ENCODE measurements at regions not wholly inside any gene's neighbourhood (a gene's known extent, or its start where the extent isn't known, plus 50 kb on each side); places are given as distances from the start of the nearest gene placed in this dataset.
"Not testable (repeated sequence)": the region's sequence is repeated elsewhere in the genome, so short reads cannot be mapped to it uniquely, and the experiment has no call there.

GRCh38 chr11:24181395-24182047 is 315.3 kb upstream of the LUZP2 start:
- no peak for DNase-seq (ENCODE audit: low read depth)

DNA sequence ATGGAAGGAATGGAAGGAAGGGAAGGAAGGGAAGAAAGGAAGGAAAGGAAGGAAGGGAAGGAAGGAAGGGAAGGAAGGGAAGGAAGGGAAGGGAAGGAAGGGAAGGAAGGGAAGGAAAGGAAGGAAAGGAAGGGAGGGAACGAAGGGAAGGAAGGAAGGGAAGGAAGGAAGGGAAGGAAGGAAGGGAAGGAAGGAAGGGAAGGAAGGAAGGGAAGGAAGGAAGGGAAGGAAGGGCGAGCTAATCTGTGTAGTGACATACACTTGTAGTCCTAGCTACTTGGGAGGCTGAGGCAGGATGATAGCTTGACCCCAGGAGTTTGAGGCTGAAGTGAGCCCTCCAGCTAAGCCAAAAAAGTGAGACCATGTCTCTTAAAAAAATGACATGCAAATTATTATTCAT is 311.3 kb upstream of the LUZP2 start:
- not testable (repeated sequence) for DNase-seq (ENCODE audit: low read depth)

- no peak for DNase-seq (ENCODE audit: low read depth)
These were observed 300.1 kb upstream of the LUZP2 start for GRCh38 chr11:24196733-24197132.

GRCh38 chr11:24198481-24198880 is 298.4 kb upstream of the LUZP2 start:
- no peak for DNase-seq (ENCODE audit: low read depth)

DNA sequence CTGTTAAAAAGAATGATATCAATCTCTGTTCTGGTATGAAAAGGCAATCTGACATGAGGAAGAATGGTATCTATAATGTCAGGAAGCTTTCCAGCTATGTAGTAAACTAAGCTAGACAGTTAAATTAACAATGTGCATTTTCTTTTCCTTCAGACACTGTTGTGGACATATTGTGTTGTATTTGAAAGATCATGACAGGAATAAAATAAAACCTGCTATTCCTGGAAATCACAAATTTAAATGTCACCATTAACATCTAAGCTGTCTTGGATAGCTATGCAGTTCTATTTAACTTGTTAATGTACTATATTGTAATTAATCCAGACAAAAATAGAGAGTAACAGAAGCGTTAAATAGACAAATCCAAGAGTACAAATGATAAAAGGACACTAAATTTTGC is 297.4 kb upstream of the LUZP2 start:
- DNase-seq (ENCODE audit: low read depth), result no peak

GRCh38 chr11:24206030-24206429 is 290.8 kb upstream of the LUZP2 start:
- DNase-seq (ENCODE audit: low read depth), result no peak

- no peak for DNase-seq (ENCODE audit: low read depth)
These were observed 290.3 kb upstream of the LUZP2 start for GRCh38 chr11:24206511-24206910.

DNA sequence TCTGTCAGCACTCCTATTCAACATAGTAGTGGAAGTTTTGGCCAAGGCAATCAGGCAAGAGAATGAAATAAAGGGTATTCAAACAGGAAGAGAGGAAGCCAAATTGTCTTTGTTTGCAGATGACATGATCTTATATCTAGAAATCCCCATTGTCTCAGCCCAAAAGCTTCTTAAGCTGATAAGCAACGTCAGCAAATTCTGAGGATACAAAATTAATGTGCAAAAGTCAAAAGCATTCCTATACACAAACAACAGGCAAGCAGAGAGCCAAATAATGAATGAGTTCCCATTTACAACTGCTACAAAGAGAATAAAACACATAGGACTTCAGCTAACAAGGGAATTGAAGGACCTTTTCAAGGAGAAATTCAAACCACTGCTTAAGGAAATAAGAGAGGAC is 280.4 kb upstream of the LUZP2 start:
- DNase-seq (ENCODE audit: low read depth), result no peak

GRCh38 chr11:24217319-24217718 is 279.5 kb upstream of the LUZP2 start:
- DNase-seq (ENCODE audit: low read depth), result not testable (repeated sequence)

- no peak for DNase-seq (ENCODE audit: low read depth)
These were observed 271.4 kb upstream of the LUZP2 start for GRCh38 chr11:24225501-24225900.

GRCh38 chr11:24226606-24227005 is 270.2 kb upstream of the LUZP2 start:
- DNase-seq (ENCODE audit: low read depth), result no peak

GRCh38 chr11:24233041-24233440 is 263.8 kb upstream of the LUZP2 start:
- DNase-seq (ENCODE audit: low read depth), result no peak

DNA sequence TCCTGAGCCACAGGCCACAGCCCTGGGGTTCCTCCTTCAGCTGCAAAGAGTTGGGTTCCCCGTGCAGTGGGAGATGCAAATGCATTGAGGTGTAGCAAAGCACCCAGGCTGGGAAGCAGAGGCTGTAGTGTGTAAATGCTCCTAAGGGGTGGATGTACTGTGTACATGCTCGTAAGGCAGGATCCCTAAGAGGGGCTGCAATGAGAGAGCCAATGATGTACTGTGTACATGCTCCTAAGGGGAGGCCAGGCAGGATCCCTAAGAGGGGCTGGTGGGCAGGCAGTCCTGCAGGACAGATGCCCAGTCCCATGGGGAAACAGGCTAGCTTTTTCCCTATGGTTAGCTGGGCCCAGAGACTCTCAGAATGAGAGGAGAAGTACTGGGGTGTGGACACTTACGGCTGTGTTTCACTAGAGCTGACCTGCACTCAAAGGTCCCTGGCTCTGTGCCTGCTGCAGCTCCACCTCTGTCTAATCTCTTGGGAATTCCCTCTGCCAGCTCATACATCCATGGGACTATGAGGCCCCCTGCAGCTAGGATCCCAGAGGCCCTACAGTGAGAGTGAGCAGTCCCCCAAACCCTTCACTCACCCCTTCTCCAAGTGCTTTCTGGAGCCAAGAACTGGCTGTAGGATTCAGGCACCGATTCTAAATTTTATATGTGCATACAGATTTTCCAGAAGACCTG is 261.9 kb upstream of the LUZP2 start:
- peak; percentile 2 for DNase-seq (ENCODE audit: low read depth)

DNA sequence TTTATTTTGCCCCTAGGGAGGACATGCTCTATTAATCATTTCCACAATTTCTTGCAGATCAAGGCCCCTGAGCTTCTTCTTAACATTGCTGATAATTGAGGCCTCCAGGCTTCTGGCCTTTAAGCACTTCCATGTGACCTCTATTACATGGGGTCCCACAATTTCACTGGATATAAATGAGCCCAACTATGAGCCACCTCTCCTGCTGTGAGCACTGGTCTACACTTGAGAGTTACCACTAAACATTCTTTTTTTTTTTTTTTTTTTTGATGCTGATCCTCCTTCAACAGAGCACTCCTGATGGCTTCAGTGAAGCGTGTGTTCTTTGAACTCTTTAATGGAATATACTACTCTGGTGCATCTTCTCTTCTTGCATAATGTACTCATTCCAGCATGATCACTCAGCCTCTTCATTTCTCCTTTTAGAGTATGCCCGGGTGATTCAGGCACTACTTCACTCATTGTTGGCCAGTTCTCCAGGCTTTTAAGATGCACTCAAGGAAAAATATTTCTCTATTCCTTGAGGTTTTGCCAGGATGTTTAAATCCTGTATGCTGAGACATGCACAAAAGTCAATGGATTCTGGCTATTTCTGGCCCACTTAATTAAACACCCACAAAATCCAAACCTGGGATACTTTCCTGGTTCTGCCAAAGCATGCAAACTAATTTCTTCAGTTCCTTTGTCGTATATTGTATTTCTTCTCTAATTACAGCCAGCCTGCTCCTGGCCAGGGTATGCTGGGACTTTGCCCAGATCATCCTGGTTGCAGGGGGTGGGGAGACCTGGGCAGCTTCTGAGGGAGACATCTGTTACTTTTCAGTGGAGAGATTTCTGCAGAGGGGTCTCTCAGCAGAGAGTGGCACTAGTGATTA is 257.8 kb upstream of the LUZP2 start:
- DNase-seq (ENCODE audit: low read depth), result peak; percentile 56

DNA sequence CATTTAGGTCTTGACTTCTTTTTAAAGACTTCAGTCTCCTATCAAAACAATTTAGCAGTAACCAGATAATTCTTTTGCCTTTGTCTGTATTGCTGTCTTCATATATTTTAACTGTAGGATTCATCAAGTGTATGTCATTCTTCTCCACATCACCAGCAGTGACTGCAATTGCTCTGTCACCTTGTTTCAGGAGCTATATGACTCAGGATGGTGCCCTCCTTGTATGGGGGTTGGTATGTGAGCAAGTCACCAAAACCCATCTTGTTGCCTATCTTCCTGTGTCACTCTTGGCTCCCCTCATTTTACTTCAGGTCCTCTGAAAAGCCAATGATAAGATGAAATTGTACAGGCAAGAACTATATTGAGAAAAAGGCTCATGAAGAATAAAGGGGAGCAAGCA is 256.9 kb upstream of the LUZP2 start:
- no peak for DNase-seq (ENCODE audit: low read depth)

GRCh38 chr11:24240496-24241175 is 256.2 kb upstream of the LUZP2 start:
- no peak for DNase-seq (ENCODE audit: low read depth)

GRCh38 chr11:24246715-24247114 is 250.1 kb upstream of the LUZP2 start:
- DNase-seq (ENCODE audit: low read depth), result no peak

DNA sequence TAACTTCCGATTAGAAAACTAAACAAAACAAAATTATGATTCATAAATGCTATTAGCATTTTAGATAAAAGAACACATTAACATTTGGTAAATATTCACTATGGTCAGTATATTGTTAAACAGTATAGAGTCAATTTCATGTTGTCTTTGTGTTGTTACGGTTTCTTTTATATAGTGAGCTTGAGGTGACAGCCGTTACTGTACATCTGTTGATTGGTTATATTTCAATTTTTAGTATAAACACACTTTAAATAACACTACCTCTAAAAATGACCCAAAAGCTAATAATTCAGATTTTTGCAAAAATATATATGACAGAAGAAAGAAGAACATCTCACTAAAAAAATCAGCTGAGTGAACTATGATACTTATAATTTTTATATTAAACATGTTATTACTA is 249.0 kb upstream of the LUZP2 start:
- no peak for DNase-seq (ENCODE audit: low read depth)

DNA sequence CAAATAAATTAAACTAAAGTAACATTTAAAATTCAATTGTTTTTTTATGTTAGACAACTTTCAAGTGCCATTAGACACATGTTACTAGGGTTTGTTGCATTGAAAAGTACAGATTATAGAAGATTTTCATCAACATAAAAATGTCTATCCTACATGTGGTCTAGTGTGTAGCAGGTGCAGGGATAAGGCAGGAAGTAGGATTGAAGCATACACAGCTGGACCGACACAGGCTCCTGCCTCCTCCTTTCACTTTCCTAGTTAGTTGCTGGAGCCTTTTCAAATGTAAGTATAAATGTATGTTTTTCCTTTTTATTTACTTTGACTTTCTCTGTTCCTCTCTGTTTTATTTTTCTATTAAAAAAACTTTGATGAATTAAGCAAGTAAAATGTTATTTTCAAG is 246.9 kb upstream of the LUZP2 start:
- DNase-seq (ENCODE audit: low read depth), result no peak

DNA sequence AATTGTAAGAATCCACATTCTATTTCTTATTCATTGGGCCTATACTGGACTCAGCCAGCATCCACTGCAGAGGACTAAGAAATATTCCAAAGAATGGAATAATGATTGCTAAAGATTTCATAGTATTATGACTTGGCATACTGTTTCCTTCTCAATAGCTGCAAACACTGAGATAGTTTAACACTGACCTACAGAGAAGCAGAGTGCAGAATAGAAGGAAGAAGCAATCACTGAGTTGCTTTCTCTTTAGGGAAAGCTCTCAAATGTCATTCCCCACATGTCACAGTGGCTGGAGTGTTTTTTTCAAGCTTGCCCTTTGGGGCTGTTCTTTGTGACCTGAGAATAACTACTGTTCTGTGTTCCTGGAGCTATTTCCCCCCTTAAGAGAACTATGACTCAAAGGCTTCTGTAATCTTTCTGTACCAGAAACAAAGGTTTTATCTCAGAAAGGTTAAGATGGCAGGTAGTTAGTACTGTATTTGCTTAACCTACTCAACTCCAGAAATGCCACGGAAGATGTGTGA is 243.6 kb upstream of the LUZP2 start:
- no peak for DNase-seq (ENCODE audit: low read depth)

DNA sequence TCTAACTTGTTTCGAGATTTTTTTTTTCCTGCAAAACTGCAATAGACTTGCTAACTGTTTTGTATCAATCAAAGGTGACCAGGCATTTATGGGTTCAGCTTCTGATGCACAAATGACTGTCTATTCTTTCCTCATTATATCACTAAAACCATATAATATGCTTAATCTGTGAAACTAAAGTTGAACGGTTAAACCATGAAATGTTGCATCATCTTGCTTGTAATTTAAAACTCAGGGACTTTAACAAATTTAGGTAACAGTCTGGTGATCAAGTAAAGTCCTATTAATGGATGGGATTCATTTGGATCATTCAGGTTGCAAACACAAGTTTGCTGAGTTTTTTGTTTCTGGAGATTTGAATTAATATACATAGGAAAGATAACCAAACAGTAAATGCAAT is 232.0 kb upstream of the LUZP2 start:
- DNase-seq (ENCODE audit: low read depth), result no peak

DNA sequence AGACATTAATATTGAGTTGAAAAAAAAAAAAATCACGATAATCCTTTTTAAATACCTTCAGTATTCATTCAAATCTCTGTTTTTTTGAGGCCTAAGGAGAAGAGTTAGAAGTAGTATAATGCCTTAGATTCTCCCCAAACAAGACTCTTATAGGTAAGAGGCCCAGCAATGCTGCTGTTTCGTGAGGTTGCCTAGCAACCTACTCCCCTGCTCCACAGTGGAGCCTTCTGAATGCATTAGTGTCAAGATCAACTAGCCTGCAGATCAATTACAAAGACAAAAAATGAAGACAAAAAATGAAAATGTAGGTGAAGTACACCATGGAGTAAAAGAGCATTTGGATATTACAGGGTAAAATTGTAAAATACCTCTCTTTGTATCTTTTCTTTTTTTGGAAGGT is 229.8 kb upstream of the LUZP2 start:
- DNase-seq (ENCODE audit: low read depth), result no peak

All from fibroblast of the conjunctiva (primary cell).